Neural cell (in vitro differentiated cells): ENCODE measurements at regions not wholly inside any gene's neighbourhood (a gene's known extent, or its start where the extent isn't known, plus 50 kb on each side); places are given as distances from the start of the nearest gene placed in this dataset.

Source experiments
- H2AFZ ChIP-seq: fragments of 200-600, 300-800 bp; sonication (generic), shearing (Covaris generic); 2 replicates; pipeline ENCODE4 v1.6.0; 2014; ENCODE audit warnings: low read depth, mild to moderate bottlenecking, antibody characterized with exemption, low read length, moderate library complexity
- H3F3A ChIP-seq: fragments of 200-600 bp; shearing (Covaris generic); 2 replicates; pipeline ENCODE4 v1.6.1; 2016; ENCODE audit warnings: mild to moderate bottlenecking, moderate library complexity, mixed read lengths, antibody characterized with exemption, low read length; ENCODE audit not compliant: insufficient read depth, poor library complexity, severe bottlenecking
- H3K27ac ChIP-seq: fragments of 200-600, 300-800 bp; sonication (generic), shearing (Covaris generic); 2 replicates; pipeline ENCODE4 v1.5.1; 2014; ENCODE audit warnings: mild to moderate bottlenecking, low read length, moderate library complexity
- H3K27me3 ChIP-seq: fragments of 300-800, 200-600 bp; sonication (generic), shearing (Covaris generic); 2 replicates; pipeline ENCODE4 v1.6.0; 2014; ENCODE audit warnings: mild to moderate bottlenecking, low read depth, low read length, moderate library complexity; ENCODE audit not compliant: insufficient read depth
- H3K36me3 ChIP-seq: fragments of 300-800, 200-600 bp; sonication (generic), shearing (Covaris generic); 2 replicates; pipeline ENCODE4 v1.5.1; 2014; ENCODE audit warnings: mild to moderate bottlenecking, antibody characterized with exemption, low read length, moderate library complexity; ENCODE audit not compliant: insufficient read depth
- H3K4me2 ChIP-seq: fragments of 300-800, 200-600 bp; sonication (generic), shearing (Covaris generic); 2 replicates; pipeline ENCODE4 v1.6.0; 2014; ENCODE audit warnings: mild to moderate bottlenecking, low read length
- H3K4me3 ChIP-seq: fragments of 300-800, 200-600 bp; sonication (generic), shearing (Covaris generic); 2 replicates; pipeline ENCODE4 v1.5.1; 2014; ENCODE audit warnings: mild to moderate bottlenecking, low read length, moderate library complexity
- H3K79me2 ChIP-seq: fragments of 200-600 bp; shearing (Covaris generic); replicated peaks from 2 replicates; pipeline ENCODE4 v1.6.0; 2014; ENCODE audit warnings: mild to moderate bottlenecking, low read length, moderate library complexity; ENCODE audit not compliant: insufficient read depth
- H3K9ac ChIP-seq: fragments of 300-800, 200-600 bp; sonication (generic), shearing (Covaris generic); 2 replicates; pipeline ENCODE4 v1.6.1; 2016; ENCODE audit warnings: mild to moderate bottlenecking, low read length, mixed read lengths
- H3K9me2 ChIP-seq: fragments of 200-600 bp; shearing (Covaris generic); 2 replicates; pipeline ENCODE4 v1.6.1; 2016; ENCODE audit warnings: mild to moderate bottlenecking, low read length, mixed read lengths; ENCODE audit not compliant: insufficient read depth
- H3K9me3 ChIP-seq: fragments of 200-600, 300-800 bp; sonication (generic), shearing (Covaris generic); 2 replicates; pipeline ENCODE4 v1.6.1; 2016; ENCODE audit warnings: mild to moderate bottlenecking, mixed run types, low read length, moderate library complexity, mixed read lengths
- H4K20me1 ChIP-seq: fragments of 200-600 bp; shearing (Covaris generic); 2 replicates; pipeline ENCODE4 v1.6.1; 2016; ENCODE audit warnings: mild to moderate bottlenecking, mixed run types; ENCODE audit not compliant: insufficient read depth
- CTCF ChIP-seq: fragments of 450-650 bp; IDR thresholded peaks from 2 replicates; pipeline ENCODE4 v1.5.1; 2014; ENCODE audit warnings: antibody characterized with exemption, mild to moderate bottlenecking, moderate library complexity; ENCODE audit not compliant: poor library complexity, severe bottlenecking
- EP300 ChIP-seq: fragments of 450-650 bp; conservative IDR thresholded peaks from 2 replicates; pipeline ENCODE4 v1.6.1; 2014; ENCODE audit warnings: antibody characterized with exemption, mild to moderate bottlenecking, moderate library complexity; ENCODE audit not compliant: poor library complexity, severe bottlenecking
- EZH2 ChIP-seq: fragments of 200-600, 300-800 bp; shearing (Covaris generic), sonication (generic); IDR thresholded peaks from 2 replicates; pipeline ENCODE4 v1.6.1; 2014; ENCODE audit warnings: antibody characterized with exemption, low read length, borderline replicate concordance, mild to moderate bottlenecking; ENCODE audit not compliant: insufficient read depth, poor library complexity, severe bottlenecking
- MXI1 ChIP-seq: fragments of 450-650 bp; conservative IDR thresholded peaks from 2 replicates; pipeline ENCODE4 v1.6.1; 2014; ENCODE audit warnings: antibody characterized with exemption, mild to moderate bottlenecking; ENCODE audit not compliant: poor library complexity, severe bottlenecking
- POLR2AphosphoS5 ChIP-seq: IDR thresholded peaks from 2 replicates; pipeline ENCODE4 v1.6.1; 2012
- RAD21 ChIP-seq: fragments of 450-650 bp; conservative IDR thresholded peaks from 2 replicates; pipeline ENCODE4 v1.6.1; 2014; ENCODE audit warnings: antibody characterized with exemption, mild to moderate bottlenecking, moderate library complexity
- REST ChIP-seq: IDR thresholded peaks from 2 replicates; pipeline ENCODE4 v1.6.1; 2012; ENCODE audit warnings: borderline replicate concordance
- SMC3 ChIP-seq: fragments of 450-650 bp; conservative IDR thresholded peaks from 2 replicates; pipeline ENCODE4 v1.6.1; 2014; ENCODE audit warnings: antibody characterized with exemption, mild to moderate bottlenecking, moderate library complexity; ENCODE audit not compliant: poor library complexity
- TAF1 ChIP-seq: IDR thresholded peaks from 2 replicates; pipeline ENCODE4 v1.6.1; 2012; ENCODE audit warnings: low read depth

GRCh38 chr3:76976996-76977395 is 62.9 kb upstream of the ROBO2 start:
- Histone ChIP-seq H3K9me2 (no peaks in the 10 kb centered on the region), H3K27me3 (no peaks in the 10 kb centered on the region), H4K20me1 (no peaks in the 10 kb centered on the region)

GRCh38 chr3:76985645-76986044 is 54.3 kb upstream of the ROBO2 start:
- H2AFZ ChIP-seq, result no peak overlapping the region
- H3K9me3 ChIP-seq, result no peaks in the 10 kb centered on the region
- no peak for TF ChIP-seq TAF1
- no peak for TF ChIP-seq RAD21
- TF ChIP-seq REST, result no peak
- no peak for TF ChIP-seq MXI1
- no peak for TF ChIP-seq CTCF
- TF ChIP-seq SMC3, result no peak
- no peak for TF ChIP-seq EP300
- no peak for TF ChIP-seq POLR2AphosphoS5
- TF ChIP-seq EZH2, result no peak
- no peaks in the 10 kb centered on the region for H3K79me2 ChIP-seq
- no peak overlapping the region for H3K27ac ChIP-seq
- H3K9ac ChIP-seq, result no peak overlapping the region
- no peak overlapping the region for H3K4me2 ChIP-seq
- H3K4me3 ChIP-seq, result no peak overlapping the region
- H4K20me1 ChIP-seq, result no peaks in the 10 kb centered on the region
- H3K9me2 ChIP-seq, result no peaks in the 10 kb centered on the region
- no peaks in the 10 kb centered on the region for H3F3A ChIP-seq
- no peaks in the 10 kb centered on the region for H3K36me3 ChIP-seq
- no peaks in the 10 kb centered on the region for H3K27me3 ChIP-seq

More at GRCh38 chr3:76976996-76977395, 62.9 kb upstream of the ROBO2 start:
- Histone ChIP-seq H3F3A (no peaks in the 10 kb centered on the region), H3K4me3 (no peak overlapping the region), H3K79me2 (no peaks in the 10 kb centered on the region), H3K4me2 (no peak overlapping the region), H3K9ac (no peak overlapping the region), H3K27ac (no peak overlapping the region), H3K9me3 (no peaks in the 10 kb centered on the region), H3K36me3 (no peaks in the 10 kb centered on the region), H2AFZ (no peak overlapping the region)
- TF ChIP-seq SMC3 (no peak), POLR2AphosphoS5 (no peak), CTCF (no peak), TAF1 (no peak), EP300 (no peak), MXI1 (no peak)
